ENCODE measurements at regions not wholly inside any gene's neighbourhood (a gene's known extent, or its start where the extent isn't known, plus 50 kb on each side); places are given as distances from the start of the nearest gene placed in this dataset.
"Not testable (repeated sequence)": the region's sequence is repeated elsewhere in the genome, so short reads cannot be mapped to it uniquely, and the experiment has no call there.

DNA sequence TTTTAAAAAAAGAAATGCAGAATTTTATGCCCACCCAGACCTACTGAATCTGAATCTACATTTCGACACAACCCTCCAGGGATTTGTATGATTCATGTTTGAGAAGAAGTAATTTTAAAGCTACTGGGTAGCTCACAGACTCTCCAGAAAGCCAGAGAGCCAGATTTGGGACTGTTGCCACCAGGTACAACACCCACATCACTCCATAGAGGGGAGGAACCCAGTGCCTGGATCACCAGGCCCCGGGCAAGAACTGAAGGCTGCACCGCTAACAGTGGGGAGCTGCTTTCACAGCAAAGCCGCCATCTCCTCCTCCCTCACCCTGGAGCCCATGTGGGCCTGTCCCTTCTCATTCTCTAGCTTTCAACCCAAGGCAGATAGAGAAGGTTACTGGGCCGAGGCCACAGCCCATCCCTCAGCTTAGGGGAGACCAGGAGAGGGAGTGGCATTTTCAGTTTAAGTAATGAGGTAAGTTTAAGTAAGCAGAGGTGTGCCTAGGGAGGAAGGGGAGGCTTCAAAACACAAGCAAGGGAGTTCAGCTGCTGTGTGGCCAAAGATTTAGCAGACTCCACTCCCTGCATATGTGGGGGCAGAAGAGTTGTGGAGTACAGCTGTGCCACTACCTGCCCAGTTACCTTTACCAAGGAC, 109.8 kb downstream of the IL12A start:
- DNase-seq, result no peak

DNA sequence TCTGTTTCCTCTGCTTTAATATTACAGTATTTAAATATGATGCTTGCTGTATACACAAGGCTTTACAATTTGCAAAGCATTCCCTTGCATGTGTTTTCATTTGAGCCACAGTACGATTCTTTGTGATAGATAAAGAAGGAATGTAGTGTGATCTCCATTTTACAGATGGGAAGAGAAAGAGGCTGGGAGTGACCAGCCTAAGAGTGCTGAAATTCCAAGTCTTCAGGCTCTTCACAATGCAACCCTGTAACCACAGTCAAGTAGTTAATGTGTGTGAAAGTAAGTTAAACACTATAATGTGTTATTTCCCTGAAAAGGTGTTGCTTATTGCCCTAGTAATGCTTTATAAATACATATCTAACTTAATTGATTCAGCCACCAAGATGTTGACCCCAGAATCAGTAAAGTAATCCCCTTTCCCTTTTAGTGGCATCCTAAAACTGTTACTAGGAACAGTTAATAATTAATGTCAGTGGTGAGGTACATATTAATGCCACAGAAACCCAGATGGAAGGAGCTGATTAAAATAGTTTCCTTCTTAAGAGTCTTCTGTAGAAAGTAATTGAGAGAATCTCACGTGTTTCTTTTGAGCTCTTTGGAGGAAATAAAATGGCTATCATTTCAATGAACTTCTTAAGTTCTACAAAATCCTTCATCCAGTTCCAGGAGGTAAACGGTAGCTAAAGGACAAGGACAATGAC, 110.4 kb downstream of the IL12A start:
- DNase-seq, result no peak

DNA sequence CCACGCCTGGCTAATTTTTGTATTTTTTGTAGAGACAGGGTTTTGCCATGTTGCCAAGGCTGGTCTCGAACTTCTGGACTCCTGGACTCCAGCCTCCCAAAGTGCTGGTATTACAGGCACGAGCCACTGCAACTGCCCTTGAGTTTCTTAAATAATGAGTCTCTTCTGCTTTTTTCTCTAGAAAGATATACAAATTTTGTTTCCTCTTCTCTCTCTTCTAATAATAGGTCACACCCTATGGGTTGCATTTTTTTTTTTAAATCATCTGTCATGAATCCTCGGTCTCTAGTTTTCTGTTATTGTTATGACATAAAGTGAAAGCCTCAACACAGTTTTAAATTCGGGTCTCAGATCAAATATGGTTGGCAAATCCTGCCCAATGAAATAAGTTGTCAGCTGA, 111.2 kb downstream of the IL12A start:
- DNase-seq, result no peak

DNA sequence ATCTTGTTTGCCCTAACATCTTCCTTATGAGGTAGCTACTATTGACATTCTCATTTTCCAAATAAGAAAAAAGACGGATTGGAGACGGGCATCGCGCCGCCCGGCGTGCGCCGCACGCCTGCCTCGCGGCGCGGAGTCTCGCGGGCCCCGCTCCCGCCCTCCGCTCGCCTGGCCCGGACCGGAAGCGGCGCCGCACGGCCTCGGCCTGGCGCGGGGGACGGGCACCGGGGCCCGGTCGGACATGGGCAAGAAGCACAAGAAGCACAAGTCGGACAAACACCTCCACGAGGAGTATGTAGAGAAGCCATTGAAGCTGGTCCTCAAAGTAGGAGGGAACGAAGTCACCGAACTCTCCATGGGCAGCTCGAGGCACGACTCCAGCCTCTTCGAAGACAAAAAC, 112.0 kb downstream of the IL12A start:
- no peak for DNase-seq

DNA sequence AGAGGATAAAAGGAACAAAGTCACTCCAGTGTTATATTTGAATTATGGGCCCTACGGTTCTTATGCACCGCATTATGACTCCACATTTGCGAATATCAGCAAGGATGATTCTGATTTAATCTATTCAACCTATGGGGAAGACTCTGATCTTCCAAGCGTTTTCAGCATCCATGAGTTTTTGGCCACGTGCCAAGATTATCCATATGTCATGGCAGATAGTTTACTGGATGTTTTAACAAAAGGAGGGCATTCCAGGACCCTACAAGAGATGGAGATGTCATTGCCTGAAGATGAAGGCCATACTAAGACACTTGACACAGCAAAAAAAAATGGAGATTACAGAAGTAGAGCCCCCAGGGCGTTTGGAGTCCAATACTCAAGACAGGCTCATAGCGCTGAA, 113.4 kb downstream of the IL12A start:
- not testable (repeated sequence) for DNase-seq

DNA sequence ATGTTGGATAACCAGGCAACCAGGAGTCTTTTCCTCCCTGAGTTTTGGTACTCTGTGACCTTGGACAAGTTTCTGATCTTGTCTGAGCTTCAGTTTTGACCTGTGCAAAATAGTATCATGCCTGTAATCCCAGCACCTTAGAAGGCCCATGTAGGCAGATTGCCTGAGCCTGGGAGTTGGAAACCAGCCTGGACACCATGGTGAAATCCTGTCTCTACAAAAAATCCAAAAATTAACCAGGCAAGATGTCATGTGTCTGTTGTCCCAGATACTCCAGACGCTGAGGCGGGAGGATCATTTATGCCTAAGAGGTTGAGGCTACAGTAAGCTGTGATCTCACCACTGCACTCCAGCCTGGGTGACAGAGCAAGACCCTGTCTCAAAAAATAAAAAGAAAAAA, 114.8 kb downstream of the IL12A start:
- DNase-seq, result no peak

DNA sequence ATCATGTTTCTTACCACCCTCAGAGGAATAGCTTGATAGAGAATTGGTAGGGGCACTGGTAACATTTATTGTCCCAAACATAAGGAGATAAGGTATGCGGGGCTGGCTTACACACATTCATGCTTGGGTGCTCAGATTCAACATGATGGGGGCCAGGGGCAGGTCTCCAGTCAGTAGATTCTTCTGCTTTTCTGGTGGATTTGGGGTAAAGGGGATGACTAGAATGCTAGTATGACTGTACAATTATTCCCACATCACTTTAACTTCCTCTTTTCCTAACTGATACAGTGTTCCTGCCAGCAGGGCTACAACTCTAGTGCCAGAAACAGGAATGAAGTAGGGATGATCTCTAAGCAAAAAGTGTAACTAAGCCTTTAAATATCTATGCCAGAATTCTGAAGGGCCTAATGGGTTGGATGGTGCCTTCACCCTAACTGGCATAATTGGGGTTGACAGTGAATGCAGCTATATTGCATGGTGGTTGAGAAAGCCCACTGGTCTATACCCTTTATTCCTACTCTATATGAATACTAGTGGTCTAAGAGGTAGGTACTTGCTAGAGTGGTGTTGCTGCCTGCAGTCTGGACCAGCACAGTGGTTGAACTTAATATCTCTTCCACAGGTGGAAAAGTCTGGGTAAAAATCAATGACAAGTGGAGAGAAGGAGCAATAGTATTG, 117.4 kb downstream of the IL12A start:
- no peak for DNase-seq

DNA sequence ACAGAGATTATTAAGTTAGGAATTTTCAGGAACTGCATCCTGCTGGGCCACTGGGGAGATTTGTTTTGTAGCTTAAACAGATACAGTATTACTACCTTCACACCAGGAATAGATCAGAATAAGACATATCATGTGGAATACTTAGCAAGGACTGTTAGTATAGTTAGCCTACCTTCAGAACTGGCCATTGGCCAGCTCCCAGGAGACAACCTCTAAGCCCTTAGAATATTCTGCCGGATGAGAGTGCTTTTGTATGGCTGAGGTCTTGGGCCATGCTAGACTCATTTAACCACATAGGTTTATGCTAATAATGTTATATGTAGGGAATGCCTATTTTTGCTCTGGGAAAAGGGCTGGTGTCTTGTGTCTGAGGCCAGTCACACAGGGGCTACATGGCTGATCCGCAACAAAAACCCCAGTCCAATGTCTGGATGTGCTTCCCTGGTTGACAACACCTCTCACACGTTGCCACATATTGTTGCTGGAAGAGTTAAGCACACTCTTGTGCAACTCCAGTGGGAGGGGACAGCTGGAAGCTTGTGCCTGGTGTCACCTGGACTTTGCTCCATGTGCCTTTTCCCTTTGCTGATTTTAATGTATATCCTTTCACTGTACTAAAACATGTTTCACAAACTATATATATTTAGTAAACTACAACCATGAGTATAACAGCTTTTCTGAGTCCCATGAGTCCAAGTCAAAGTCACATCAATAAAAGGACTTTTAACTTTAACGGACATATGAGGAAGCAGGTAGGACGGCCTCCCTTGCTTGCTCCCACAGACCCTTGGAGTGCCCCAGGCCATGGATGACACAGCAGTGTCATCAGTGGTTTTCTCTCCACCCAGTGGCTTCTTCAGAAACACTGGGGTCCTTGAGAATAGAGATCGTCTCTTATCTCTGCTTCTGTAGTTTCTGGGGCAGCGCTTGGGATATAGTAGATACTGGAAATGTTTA, 118.0 kb upstream of the C3orf80 start:
- DNase-seq, result no peak

DNA sequence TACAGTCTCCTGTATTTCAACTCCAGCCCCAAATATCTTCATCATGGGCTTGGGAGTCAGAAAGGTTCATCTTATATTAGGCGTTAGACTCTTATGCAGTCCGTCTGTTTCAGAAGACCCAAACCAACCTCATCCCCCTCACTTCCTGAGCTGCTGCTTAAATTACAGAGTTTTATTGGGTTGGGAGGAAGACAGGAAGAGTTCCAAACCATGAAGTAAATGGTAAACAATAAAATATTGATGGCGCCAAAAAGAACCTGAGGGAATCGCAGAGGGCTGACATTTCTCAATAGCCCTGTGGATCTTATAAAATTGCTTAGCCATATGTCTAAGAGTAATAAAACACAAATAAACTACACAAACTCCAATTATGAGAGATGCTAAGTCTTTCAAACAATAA, 116.9 kb upstream of the C3orf80 start:
- no peak for DNase-seq

DNA sequence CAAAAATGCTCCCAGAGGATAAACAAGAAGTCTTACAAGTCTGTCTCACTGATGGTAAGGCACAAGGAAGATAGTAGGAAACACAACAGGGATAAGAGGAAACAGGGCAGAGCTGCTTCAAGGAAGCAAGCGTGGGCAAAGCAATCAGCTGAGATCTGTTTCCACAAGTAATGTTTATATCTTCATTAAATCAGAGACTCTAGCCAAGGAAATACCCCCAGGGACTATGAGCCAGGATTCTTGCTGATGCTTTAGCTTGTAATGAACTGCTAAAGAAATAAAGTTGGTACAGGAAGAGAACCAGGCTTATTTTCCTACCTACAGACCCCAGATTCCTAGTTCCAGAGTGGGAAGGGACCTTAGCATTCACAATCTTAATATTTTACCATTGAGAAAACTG, 112.7 kb upstream of the C3orf80 start:
- no peak for DNase-seq

DNA sequence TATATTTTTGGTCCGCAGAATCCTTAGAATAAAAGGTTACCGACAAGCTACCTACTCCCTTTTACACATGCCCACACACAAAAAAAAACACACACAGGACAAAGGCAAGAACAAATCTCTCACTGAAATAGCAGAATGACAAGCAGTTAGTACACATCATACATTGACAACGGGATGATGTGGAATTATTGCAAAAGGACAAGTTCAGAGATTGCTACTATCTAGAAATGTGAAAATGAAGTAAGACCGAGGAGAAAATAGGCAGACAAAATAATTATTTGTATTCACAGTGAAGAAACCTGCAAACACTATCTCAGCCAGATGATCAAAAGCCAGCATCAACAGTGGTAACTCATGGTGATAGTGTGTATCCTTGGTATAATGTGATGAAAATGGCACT, 112.2 kb upstream of the C3orf80 start:
- DNase-seq, result no peak

DNA sequence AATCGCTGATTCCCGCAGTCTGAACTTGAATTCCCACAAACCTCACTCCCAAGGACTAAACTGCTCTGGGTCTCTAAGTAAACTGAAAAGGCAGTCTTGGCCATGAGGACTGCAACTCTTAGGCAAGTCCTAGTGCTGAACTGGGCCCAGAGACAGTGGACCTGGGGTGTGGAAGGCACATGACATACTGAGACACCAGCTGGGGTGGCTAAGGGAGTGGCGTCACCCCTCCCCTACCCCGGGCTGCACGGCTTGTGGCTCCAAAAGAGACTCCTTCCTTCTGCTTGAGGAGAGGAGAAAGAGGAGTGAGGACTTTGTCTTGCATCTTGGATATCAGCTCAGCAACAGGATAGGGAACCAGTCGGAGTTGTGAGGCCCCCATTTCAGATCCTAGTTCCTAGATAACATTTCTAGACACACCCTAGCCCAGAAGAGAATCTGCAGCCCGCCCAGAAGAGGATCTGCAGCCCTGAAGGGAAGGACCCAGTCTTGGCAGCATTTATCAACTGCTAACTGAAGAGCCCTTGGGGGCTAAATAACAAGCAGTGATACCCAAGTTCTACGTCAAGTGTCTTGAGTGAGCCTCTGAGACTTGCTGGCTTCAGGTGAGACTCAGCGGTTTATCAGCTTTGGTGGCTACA, 110.7 kb upstream of the C3orf80 start:
- no peak for DNase-seq

DNA sequence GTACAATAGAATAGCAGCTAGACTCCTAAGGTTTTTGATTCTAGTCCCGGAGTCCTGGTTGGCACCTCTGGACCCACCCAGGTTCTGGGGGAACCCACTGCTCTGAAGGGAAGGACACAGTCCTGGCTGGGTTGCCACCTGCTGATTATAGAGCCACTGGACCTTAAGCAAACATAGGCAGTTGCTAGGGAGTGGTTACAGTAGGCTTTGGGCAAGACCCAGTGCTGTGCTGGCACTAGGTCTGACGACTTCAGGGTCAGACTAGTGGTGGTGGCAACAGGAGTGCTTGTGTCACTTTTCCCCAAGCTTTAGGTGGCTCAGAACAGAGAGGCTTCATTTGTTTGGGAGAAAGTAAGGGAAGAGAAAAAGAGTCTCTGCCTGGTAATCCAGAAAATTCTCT, 109.8 kb upstream of the C3orf80 start:
- DNase-seq, result no peak

DNA sequence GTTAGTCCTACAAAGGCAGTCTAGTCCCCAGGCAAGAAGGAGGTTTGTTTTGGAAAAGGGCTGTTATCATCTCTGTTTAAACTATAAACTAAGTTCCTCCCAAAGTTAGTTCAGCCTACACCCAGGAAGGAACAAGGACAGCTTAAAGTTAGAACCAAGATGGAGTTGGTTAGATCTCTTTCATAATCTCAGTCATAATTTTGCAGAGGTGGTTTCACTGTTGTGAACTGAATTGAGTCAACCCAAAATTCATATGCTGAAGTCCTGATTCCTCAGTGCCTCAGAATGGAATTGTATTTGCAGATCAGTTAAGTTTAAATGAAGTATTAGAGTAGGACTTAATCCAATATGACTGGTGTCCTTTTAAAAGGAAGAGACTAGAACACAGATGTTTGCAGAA, 101.0 kb upstream of the C3orf80 start:
- DNase-seq, result no peak

DNA sequence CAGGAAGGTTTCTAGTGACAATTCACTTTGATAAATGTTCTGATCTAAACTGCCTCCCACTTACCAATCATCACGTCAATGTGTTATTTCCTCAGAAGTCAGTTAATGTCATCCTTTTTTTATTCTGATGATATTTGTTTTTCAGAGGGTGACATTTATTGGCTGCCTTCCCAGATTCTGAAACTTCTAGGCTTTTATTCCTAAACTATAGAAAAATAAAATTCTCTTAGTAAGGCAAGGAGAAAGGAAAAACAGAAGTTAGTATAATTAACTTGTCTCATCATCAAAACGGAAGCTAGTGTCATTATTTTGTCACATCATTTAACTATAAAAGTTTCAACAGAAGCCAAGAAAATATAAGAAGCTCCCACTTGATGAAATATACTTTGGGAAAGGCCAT, 100.0 kb upstream of the C3orf80 start:
- no peak for DNase-seq

DNA sequence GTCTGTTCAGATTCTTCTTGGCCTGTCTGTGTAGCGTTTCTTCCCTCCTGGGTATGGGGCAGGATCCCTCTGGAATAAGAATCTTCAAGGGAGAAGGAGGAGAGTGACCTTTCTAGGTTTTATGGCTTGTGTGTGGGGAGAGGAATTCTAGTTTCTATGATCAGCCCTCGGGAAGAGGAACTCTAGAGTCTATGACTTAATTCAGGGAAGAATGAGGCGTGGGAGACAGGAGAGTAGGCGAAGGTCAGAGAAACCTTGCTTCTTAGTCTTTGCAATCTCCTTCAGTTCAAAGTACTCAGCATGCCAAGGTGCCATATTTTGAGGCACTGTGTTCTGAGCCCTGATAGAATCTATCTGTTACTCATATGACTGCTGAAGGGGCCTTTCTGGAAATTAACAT, 99.2 kb upstream of the C3orf80 start:
- no peak for DNase-seq

DNA sequence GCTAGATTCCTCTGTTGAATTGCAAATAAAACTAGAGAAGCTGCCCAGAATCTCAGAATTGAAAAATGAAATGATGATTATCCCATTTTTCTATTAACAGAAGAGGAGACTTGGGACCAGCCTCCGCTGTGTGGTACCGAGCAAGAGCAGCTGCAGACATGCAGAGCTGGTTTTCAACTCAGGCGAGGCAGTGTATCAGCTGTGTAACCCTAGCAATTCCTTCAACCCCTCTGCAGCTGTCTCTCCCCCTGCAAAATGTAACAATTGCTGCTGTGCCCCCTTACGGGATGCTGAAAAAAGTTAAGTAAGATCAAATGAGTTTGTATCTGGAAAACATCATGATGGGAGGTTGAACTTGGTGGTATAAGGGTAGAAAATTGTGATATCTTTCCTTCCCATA, 98.5 kb upstream of the C3orf80 start:
- DNase-seq, result no peak

DNA sequence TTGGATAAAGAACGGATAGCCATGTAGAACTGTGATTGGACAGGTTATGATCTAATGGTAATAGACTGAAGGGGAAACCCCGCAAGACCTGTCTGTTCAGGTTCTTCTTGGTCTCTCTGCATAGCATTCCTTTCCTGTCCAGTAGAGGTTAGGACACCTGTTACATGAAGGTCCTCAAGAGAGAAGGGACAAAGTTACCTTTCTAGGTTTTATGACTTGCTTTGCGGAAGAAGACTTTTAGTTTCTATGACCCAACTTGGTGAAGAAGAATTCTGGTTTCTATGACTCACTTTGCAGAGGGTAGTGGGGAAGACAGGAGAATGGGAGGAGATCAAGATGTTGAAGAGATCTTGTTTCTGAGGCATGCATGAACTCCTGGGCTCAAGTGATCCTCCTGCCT, 97.9 kb upstream of the C3orf80 start:
- no peak for DNase-seq

DNA sequence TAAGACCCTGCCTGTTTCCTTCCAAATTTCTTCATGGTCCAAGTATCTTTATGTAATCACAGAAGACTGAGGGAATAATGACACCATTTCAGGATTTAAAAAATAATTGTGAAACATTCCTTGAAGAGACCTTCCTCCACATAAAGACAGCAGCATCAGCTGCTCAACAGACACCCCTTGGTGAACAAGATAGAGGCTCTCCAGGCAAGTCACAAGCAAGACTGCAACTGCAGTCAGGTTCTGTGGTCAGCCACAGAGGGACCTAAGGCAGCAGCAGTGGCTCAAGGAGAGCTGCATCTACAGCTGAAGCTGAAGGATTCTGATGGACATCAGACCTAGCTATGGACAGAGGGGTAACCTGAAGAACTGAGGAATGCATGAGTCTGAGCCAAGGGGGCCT, 97.2 kb upstream of the C3orf80 start:
- no peak for DNase-seq

DNA sequence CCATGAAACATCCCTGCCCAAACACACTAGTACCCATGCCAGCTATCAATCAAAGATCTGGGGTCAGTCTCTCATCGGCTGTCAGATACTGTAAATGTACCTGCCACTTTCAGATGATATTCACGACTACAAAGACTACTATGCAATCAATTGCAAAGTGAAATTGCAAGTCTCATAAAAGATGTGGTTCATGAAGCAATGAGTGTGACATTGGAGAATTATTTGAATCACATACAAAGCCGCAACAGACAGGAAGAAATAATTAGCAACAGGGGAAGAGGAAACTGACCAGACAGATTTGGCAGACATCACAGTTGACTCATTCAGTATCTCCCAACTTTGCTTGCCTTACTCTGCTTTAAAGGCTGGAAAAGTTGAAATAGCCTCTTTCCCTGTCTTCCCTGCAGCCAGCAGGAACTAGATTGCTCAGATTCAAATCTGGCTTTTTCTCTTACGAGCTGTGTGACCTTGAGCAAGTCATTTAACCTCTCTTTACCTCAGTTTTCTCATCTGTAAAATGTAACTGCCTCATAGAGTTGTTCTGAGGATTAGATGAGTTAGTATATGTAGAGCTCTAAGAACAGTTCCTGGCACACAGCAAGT, 95.7 kb upstream of the C3orf80 start:
- no peak for DNase-seq

DNA sequence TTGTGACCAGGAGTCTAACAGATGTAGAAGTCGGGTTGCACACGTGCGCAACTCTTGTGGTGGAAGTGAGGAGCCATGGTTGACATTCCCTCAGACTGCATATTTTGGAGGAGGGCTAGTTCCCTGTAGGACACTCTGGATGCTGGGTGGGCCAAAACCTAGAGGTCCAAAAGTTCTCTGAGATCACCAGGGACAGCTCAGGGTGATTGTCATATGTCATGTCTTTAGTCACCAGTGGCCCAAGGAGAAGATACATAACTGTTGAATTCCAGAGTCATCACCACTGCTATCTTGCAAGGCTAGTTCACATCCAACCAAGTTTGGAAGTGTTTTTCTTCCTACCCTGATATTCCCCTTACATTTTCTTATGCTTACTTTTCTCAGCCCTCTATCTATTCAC, 95.2 kb upstream of the C3orf80 start:
- no peak for DNase-seq

DNA sequence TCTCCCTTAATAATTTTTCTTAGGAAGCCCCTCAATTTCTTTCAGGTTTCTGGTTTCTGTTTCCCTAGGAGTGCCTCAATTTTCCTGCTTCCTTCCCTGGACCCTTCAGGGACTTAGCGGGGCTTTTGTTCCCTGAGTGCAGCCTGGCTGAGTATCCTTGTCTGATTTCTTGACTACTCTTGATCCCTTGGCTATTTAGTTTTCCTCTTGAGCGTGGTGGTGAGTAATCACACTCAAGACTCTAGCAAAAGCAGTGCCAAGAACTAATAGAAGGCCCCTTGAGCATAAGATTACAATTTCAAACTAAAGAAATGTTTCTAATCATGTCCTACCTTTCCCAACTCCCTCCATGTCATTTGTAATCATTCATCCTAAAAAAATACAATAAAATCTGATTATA, 94.3 kb upstream of the C3orf80 start:
- DNase-seq, result no peak
